ENCODE measurements at regions not wholly inside any gene's neighbourhood (a gene's known extent, or its start where the extent isn't known, plus 50 kb on each side); places are given as distances from the start of the nearest gene placed in this dataset.

DNA sequence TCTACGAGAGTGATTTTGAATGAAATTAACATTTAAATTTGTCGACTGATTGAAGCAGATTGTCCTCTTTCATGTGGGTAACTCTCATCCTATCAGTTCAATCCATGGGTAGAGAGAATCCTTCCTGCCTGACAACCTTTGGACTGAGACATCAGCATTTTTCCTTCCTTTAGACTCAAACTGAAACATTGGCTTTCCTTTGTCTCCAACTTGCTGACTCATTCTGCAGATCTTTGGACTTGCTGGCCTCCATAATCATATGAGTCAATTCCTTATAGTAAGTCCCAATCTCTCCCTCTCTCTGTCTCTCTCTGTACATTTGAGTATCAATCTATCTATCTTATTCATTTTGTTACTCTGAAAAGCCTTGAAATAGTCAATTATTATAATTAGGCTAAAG lies 416.7 kb downstream of the LRRIQ3 start:
- no peak overlapping the region for H3K4me3 ChIP-seq (ENCODE audit: low read length)
- no peak for DNase-seq (ENCODE audit: low read depth, low spot score)

DNA sequence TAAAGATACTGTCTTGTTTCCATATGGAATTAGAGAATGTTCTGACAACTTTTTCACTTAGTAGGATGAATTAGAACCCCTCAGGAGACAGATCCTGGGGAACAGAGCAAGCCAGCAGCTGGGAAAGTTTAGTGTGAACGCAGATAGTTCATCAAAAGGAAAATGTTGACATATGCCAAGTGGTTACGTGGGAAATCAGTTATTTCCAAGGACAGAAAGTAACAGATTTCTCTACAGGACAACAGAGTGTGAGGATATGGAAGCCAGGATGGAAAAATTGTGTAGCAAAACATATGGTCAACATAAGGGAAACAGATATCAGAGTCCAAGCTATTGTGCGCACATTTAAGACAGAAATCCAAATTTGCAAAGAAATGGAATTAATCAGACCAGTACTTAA lies 419.5 kb downstream of the LRRIQ3 start:
- no peak for DNase-seq (ENCODE audit: low read depth, low spot score)

DNA sequence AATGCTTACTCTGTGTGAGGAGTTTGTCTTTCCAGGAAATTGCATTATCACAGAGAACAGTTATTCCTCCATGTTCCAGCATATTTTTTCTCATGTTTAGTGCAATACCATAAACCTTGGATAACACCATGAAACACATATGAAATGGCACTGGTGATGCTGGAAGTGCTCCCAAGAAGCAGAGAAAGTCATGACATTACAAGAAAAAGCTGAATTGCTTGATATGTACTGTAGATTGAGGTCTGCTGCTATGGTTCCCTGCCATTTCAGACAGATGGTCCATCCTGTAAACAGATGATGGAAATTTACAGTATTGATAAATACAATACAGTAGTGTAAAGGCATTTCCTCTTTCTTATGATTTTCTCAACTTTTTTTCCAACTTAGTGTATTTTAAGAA lies 422.1 kb downstream of the LRRIQ3 start:
- no peak overlapping the region for H3K4me3 ChIP-seq (ENCODE audit: low read length)
- no peak for DNase-seq (ENCODE audit: low read depth, low spot score)

More for the DNA sequence above, 419.5 kb downstream of the LRRIQ3 start:
- H3K4me3 ChIP-seq (ENCODE audit: low read length), result no peak overlapping the region

DNA sequence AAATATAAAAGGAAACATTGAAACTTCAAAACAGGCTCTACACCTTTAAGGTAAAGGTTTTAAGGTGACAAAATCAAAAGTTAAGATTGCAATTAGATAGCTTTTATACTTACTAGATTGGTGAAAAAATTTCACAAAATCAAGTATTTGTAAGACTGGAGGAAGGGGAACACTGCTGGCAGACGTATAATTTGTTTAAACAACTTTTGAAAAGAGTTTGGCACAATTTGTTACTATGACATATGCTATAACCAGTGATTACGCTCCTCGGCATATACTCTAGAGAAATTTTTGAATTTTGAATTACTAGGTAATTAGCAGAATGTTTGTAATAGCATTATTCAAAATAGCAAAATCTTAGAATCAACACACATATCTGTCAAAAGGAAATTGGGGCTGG lies 425.0 kb downstream of the LRRIQ3 start:
- DNase-seq (ENCODE audit: low read depth, low spot score), result no peak
- H3K4me3 ChIP-seq (ENCODE audit: low read length), result no peak overlapping the region

DNA sequence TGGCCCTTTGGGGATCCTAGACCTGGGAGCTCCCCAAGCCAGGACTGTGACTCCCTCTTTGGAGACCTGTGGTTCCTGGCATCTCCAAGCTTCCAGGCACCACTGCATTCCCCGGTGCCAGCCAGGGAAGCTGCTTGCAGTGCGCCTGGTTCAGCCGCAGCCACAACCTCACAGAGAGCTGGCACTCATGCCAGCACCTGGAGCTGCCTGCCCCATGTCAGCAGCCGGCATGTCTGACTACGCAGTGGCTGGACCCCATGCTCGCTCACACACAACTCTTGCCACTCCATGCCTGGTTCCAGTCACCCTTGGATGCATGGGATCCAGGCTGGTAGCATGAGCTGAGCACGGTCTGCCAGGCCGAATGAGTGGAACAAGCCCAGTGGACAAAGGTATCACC lies 426.6 kb downstream of the LRRIQ3 start:
- DNase-seq (ENCODE audit: low read depth, low spot score), result no peak

DNA sequence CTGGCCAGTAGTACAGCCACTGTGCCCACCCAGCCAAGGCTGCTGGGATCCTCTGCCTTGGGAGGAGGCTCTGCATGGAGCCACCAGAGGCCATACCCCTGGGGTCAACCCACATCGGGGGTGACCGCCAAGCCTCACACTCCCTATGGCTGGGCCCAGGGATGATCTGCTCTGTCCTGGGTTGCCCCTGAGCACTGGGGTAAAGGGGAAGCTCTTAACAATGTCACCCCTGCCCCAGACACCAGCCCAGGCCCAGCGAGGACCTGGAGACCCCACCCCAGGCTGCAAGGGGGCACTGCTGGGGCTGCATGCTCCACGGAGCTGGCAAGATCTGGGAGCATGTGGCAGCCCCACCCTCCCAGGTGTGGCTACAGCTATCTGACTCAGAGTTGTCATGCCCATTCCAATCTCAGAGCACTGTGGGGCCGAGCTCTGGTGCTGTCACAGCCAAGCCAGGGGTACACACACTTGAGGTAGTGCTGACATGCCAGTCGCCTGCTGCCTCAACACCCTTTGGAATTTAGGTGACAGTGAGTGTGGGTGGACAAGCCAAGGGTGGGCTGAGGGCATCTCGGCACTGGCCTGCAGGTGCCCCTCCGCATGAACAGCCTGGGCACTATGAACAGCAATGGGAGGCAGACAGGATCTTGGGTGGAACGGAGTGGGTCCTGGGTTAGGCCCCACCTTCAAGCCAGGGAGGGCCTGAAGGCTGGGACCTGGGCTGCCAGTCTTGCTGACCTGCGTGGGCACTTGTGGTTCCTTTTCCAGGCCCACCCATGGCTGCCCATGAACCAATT lies 427.7 kb downstream of the LRRIQ3 start:
- H3K4me3 ChIP-seq (ENCODE audit: low read length), result no peak overlapping the region
- no peak for DNase-seq (ENCODE audit: low read depth, low spot score)

More for the DNA sequence above, 426.6 kb downstream of the LRRIQ3 start:
- H3K4me3 ChIP-seq (ENCODE audit: low read length), result no peak overlapping the region

DNA sequence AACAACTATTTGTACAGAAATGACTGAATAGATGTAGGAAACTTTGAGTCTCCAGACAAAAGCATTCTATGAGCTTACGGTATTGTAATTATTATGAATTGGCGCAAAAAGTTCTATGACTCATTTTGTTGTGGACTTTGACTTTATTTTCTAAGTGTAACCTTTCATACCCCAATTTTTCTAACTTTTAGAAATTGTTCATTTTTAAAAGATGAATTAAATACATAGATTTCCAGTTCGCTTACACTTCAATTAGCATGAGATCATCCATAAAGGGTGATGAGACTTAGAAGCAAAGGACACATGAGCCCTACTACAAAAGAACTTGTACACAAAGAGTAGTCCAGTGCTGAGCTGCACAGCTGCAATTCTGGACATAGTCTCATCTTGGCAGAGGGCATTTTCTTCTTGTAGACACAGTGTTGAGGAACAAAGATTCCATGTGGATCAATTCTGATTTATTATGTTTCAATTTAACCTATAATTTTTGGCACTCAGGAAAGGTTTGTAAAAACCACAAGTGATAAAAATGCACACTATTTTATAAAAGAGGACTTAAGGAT lies 431.1 kb downstream of the LRRIQ3 start:
- no peak overlapping the region for H3K4me3 ChIP-seq (ENCODE audit: low read length)
- DNase-seq (ENCODE audit: low read depth, low spot score), result no peak

DNA sequence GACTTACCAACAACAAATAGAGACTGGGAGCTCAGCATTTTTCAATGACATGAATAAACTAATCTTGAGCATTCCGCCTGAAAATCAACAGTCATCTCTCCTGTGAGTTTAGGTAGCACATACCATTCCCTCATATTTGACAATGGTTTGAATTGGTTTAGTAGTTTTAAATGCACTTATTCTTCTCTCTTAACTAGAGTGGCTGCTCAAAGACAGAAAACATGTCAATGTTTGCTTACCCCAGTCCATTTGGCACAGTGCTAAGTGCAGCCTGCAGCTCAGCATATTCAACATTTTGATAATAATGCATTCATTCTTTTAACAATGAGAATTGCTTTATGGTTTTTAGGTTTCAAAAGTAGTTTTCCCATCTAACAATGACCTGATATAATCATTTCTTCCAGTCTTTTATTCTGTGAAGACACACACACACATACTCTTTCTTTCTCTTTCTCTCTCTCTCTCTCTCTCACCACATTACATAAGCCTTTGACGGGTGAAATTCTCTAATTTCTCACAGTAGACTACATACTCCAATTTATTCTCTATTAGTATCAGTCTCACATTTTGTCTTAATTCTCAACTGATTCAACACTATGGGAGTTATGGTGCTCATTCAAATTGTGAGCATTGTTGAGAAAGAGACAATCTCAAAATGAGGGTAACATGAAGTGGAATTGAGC lies 432.3 kb downstream of the LRRIQ3 start:
- DNase-seq (ENCODE audit: low read depth, low spot score), result no peak
- H3K4me3 ChIP-seq (ENCODE audit: low read length), result no peak overlapping the region

DNA sequence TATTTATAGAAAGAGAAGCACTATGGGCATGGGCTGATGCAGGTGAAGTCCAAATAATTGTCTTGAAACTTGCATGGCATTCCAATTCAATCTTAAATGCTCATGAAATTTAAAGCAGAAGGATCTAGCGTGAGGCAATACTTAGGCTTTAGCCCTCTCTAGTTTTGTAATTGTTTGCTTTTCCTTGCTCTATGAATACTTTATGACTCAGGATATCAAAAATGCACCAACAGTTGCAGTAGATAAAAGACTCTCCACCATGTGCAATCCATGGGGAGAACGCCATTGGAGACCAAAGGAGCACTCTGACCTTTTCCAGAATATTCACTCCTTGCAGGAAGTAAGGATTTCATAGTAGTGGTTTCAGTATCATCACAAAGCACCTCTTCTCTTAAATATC lies 436.4 kb downstream of the LRRIQ3 start:
- H3K4me3 ChIP-seq (ENCODE audit: low read length), result no peak overlapping the region
- no peak for DNase-seq (ENCODE audit: low read depth, low spot score)

DNA sequence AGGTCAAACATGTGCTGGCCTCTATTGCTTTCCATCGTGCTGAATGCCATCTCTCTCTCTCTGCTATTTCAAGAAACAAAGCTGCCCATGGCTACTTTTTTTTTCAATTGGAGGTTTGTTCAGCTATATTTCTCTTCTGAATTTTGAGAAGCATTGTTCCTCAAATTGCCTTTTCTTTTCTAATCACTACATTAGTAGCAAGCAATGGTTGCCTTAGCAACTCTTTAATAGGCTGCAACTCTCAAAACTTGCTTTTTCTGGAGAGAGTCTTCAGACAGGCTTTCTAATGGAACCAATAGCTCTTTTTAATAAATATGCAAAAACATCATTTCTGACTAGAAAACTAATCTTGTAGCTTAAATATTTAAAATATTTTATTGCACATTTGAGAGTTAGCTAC lies 439.0 kb downstream of the LRRIQ3 start:
- no peak for DNase-seq (ENCODE audit: low read depth, low spot score)
- H3K4me3 ChIP-seq (ENCODE audit: low read length), result no peak overlapping the region

DNA sequence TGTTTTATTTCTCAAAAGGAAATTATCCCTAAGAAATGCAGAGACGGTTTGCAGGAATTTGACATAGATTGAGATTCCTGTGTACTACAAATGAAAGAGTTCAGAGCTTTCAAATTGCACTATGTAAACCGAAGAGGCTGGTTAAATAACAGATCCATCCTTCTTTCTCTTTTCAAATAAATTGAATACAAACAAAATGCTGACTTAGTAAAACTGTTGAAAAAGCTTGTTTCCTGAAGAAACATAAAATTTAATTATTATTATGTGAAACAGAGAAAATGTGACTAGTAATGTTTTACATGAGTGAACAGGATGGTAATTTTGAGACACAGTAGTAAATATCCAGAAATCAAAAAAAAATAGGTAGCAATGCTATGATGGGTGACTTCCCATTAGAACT lies 441.2 kb downstream of the LRRIQ3 start:
- DNase-seq (ENCODE audit: low read depth, low spot score), result no peak
- no peak overlapping the region for H3K4me3 ChIP-seq (ENCODE audit: low read length)

DNA sequence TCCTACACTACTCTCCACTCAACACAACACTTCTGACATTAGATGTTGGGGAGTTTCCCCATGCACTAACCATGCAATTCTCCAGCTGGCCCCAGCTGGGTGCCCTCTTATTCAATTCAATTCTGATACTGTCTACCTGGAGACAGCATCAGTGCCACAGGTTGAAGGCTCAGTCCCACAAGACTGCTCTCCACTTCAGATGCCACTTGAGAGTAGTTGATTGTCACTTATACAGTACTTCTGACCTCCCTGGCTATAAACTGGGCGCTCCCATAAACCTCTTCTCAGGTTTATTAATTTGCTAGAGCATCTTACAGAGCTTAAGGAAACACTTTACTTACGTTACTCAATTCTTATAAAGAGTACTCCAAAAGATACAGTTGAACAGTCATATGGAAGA lies 442.3 kb downstream of the LRRIQ3 start:
- no peak overlapping the region for H3K4me3 ChIP-seq (ENCODE audit: low read length)
- DNase-seq (ENCODE audit: low read depth, low spot score), result no peak

DNA sequence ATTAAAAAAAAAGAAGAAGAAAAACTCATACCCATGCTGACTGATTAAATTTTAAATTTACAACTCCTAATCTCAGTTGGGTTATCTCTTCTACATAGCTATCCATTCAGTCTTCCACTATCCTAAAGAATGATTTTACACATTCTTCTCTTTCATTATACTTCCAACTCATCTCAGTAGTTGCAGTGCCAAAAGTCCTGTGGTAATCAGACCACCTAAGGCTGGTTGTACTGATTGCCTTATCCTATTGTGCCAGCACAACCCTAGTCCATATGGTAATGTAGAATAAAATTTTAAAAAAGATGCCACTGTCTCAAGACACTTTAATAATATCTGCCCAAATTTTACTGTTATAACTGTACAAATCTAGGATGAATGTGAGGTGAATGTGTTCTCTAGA lies 448.0 kb downstream of the LRRIQ3 start:
- no peak overlapping the region for H3K4me3 ChIP-seq (ENCODE audit: low read length)
- DNase-seq (ENCODE audit: low read depth, low spot score), result no peak

DNA sequence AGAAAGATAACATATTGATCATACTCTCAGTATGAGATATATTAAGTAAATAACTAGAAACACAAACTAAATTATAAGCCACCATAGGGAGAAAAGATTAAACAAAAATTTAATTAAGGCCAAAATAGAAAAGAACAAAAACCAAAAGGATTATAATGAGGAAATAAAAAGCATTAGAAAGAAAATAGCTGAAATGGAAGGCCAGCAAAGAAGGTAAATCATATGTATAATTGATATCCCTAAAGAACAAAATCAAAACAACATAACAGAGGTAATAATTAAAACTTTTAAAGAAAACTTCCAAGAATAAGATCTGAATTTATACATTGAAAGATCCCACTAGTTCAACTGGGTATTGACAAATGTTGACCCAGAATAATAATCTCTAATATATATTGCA lies 453.0 kb downstream of the LRRIQ3 start:
- H3K4me3 ChIP-seq (ENCODE audit: low read length), result no peak overlapping the region
- DNase-seq (ENCODE audit: low read depth, low spot score), result no peak

DNA sequence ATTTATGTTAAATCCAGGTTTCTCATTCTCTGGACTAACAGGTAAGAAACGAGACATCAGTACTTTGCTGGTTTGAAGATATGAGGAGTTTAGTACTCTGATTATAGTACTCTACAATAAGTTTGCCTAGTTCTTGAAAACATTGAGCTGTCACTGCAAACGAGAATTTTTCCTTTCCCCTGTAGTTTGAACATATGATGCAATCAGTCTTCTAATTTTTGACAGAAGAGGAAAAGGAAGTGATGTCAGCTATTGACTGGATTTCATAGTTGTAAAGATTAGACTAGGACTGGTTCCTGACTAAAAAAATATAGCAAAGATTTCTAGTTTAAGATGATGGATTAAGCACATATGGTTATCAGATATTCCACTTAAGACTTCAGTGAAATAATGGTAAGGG lies 461.9 kb downstream of the LRRIQ3 start:
- DNase-seq (ENCODE audit: low read depth, low spot score), result no peak
- H3K4me3 ChIP-seq (ENCODE audit: low read length), result no peak overlapping the region

DNA sequence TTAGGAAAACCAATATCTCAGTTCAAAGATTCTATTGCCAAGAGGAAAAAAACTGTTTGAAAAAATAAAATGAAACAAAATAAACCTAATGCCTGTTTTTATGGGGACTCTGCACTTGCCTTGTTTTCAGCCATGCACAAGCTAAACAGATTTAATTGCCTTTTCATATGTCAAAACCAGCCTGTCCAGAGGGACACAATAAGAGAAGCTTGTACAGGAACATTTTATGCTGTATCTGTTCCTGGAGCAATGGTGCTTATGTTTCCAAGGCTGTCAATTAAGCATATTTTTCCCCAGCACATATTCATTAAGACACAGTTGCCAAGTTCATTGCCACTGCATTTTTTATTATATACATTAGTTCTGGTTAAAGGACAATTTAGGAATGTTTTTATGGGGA lies 470.9 kb downstream of the LRRIQ3 start:
- DNase-seq (ENCODE audit: low read depth, low spot score), result no peak

DNA sequence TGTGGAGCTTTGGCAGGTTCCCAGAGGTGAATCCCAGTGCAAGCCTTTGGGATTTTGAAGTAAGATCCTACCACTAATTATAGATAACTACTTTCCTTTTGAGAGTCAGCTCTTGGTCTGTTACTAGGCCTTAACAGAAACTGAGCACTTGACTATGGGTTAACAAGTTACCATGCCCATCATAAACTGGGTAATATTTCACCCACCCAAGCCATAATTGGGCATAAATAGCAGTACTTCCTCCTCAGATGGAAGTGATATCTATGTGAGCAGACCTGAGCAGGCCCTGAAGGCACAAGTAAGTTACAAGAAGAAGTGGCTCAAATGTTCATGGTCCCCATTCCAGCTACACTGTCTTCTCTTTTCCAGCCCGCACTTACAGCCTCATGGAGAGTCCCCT lies 475.9 kb downstream of the LRRIQ3 start:
- no peak overlapping the region for H3K4me3 ChIP-seq (ENCODE audit: low read length)
- no peak for DNase-seq (ENCODE audit: low read depth, low spot score)

More for the DNA sequence above, 470.9 kb downstream of the LRRIQ3 start:
- no peak overlapping the region for H3K4me3 ChIP-seq (ENCODE audit: low read length)

DNA sequence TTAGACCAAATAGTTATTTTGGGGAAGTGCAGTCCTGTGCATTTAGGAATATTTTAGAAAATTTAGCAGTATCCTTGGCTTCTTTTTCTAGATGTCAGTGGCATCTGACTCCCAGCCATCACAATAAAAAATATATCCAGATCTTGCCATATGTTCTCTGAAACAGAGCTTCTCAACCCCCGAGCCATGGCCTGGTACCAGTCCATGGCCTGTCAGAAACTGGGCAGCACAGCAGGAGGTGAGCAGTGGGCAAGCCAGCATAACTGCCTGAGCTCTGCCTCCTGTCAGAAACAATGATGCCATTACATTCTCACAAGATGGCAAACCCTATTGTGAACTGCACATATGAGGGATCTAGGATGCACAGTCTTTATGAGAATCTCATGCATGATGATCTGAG lies 480.0 kb downstream of the LRRIQ3 start:
- DNase-seq (ENCODE audit: low read depth, low spot score), result no peak
- H3K4me3 ChIP-seq (ENCODE audit: low read length), result no peak overlapping the region

DNA sequence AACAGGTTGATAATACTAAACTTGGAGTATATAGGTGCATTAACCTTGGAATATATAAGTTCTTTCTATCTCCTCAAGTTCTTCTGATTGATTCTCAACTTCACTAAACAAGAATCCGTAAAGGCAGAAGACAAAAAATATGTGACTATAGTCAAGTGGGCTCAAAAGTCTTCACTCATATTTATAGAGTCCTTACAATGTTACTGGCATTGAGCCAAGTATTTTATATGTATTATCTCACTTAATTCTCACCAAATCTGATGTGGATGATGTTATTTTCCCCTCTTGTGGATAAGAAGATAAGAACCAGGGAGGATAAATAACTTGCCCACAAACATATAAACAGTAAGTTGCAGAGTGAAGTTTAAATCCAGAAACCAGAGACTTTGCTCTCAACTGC lies 486.9 kb downstream of the LRRIQ3 start:
- H3K4me3 ChIP-seq (ENCODE audit: low read length), result no peak overlapping the region
- DNase-seq (ENCODE audit: low read depth, low spot score), result no peak

DNA sequence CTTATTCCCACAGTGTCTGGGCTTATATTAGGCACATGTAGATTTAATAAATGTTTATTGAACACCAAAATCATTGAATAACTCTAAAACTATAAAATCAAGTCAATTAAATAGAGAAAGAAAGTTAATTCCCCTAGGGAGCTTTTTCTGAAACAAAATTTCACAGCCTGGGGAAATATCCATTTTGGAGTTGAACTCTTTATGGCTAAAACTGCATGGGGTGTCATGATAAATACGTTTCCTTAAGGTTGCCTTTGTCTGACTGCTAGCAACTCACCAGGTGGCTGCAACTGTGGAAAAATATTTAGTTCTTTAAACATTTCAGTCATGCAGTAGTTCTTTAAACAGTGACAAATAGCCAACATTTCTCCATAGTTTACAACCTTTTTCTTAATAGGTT lies 496.1 kb downstream of the LRRIQ3 start:
- no peak overlapping the region for H3K4me3 ChIP-seq (ENCODE audit: low read length)
- DNase-seq (ENCODE audit: low read depth, low spot score), result no peak

DNA sequence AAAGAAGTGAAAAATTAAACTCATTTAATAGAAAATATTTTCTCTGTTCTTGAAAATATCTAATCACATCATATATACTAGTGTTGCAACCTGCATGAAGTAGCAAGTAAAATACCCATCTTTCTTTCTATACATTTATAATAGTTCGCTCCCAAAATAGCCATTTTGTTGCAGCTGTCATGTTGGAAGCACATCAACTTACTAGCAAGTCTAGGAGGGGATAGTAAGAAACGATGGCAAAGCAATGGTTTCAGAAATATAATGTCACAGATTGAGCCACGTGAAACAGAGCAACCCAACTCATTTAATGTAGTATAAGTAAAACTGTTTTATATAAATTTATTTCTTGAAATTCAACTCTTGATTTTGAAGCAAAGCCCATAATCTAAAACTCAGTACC lies 521.8 kb downstream of the LRRIQ3 start:
- DNase-seq (ENCODE audit: low read depth, low spot score), result no peak
- H3K4me3 ChIP-seq (ENCODE audit: low read length), result no peak overlapping the region

All from Jurkat, Clone E6-1 (cell line).